ENCODE measurements at regions not wholly inside any gene's neighbourhood (a gene's known extent, or its start where the extent isn't known, plus 50 kb on each side); places are given as distances from the start of the nearest gene placed in this dataset.

DNA sequence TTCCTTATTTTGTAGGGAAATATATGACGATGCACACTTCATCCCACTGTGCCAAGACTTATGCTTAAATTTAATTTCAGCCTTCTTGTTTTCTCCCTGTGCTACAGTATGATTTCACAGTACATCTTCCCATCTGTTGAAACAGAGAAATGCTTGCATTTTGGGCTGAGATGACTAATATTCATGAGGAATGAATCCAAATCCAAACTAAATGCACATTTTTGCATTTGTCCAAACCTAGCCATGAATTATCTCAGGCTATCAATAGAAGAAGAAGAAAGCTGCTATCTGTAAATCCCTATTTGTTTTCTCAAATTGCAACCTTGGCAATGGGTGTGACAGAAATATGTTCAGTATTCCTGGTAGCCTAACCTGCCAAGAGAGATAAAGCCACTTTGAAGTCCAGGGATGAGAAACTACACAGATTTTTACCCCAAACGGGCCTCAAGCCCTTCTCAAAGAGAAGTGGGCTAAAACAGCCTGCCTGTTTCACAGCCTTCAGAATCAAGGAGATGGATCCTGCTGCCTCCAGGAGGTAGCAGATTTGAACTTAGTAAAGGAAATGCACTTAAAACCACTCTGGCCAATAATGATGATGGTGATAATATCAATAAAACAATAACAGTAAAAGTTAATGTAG lies 306.9 kb upstream of the NT5C1B start:
- TF ChIP-seq CTCF (IDR thresholded peaks at IDR 0.05): no peak
- no peak for TF ChIP-seq EP300 (IDR thresholded peaks at IDR 0.05)
- no peak for TF ChIP-seq POLR2A (IDR thresholded peaks at IDR 0.05)
- no peak for TF ChIP-seq POLR2AphosphoS5 (IDR thresholded peaks at IDR 0.05)
- H3K4me1 ChIP-seq: peaks cover 15% of the 10 kb centered on the region
- DNase-seq (ENCODE audit: low spot score in 2 of 2): no peak
- H3K27ac ChIP-seq: no peak overlapping the region
- H3K4me3 ChIP-seq: no peak overlapping the region
- no peaks in the 10 kb centered on the region for H3K9me3 ChIP-seq
- no peaks in the 10 kb centered on the region for H3K27me3 ChIP-seq
- 65% methylated on average over 2 of the region's 2 CpGs for WGBS
- H3K36me3 ChIP-seq: no peaks in the 10 kb centered on the region

DNA sequence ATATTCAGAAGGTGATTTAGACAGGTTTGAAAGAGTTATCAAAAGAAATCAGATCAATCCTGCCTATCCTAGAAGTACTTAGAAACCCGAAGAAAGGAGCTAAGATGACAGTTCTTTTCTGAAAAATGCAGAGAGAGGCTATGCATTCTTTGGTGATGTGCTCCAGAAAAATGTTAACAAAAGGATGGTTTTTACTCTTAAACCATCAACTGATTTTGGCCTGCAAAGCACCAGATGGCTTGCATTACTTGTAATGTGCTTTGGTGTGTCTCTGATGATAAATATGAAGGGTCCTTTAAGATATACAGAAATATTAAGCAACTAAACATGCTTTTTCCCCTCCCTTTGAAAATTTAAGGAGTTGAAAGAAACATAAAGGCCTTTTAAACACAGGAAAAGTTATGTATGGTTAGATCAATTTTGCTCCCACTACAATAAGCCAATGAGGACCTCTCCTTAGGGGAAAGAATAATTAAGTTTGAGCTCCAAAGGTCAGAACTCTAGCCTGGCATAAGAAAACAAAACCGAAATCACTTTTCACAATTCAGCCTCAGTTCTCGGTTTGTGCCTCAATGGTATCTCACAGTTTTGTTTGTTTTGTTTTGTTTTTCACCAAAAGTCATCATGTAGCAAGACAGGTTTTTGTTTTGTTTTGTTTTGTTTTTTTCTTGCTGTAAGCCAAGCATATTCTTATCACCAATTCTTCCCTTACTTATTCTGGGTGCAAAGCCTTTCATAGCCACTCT lies 302.4 kb upstream of the NT5C1B start:
- WGBS: 84% methylated on average over 3 of the region's 3 CpGs

DNA sequence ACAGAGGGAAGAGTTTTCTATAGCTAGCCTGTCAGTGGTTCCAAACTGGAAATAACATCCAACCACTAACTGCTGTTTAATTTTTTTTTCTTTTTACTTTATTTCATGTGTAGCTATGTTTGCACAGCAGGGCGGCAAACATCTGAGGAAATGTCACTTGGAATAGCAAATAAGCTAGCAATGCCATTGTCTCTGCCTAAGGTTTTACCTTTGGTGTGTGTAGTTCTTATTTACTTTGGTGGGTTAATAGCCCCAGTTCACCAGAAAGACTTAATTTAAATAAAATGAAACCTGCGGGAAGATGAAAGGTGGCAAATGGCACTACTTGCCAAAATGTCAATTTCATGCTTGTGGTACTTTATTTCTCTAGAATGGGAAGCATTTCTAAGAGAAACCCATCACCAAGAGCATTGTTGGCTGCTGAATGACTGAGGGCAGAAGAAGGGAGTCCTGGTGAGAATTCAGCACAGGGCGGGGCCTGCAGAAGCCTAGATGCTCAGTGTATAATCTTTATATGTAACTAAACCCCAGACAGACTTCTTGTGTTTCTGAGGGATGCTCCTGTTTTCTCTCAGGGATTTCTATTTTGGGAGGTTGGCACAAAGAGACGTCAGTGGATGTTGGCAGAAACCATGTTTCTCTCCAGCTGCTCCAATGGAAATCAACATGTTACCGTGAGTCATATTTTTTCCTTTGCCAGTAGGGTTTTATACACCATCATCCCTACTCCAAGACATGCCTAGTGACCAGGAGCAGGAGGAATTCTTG lies 300.4 kb upstream of the NT5C1B start:
- no peaks in the 10 kb centered on the region for H3K9me3 ChIP-seq
- H3K4me1 ChIP-seq: no peaks in the 10 kb centered on the region
- 67% methylated on average over 5 of the region's 5 CpGs for WGBS
- no peak overlapping the region for H3K4me3 ChIP-seq
- TF ChIP-seq EP300 (IDR thresholded peaks at IDR 0.05) (no peak), POLR2AphosphoS5 (IDR thresholded peaks at IDR 0.05) (no peak), POLR2A (IDR thresholded peaks at IDR 0.05) (no peak), CTCF (IDR thresholded peaks at IDR 0.05) (no peak)
- no peaks in the 10 kb centered on the region for H3K27me3 ChIP-seq
- H3K36me3 ChIP-seq: no peaks in the 10 kb centered on the region
- no peak overlapping the region for H3K27ac ChIP-seq
- no peak for DNase-seq (ENCODE audit: low spot score in 2 of 2)

More for the DNA sequence above, 302.4 kb upstream of the NT5C1B start:
- Histone ChIP-seq H3K9me3 (no peaks in the 10 kb centered on the region), H3K36me3 (no peaks in the 10 kb centered on the region), H3K27ac (no peak overlapping the region), H3K27me3 (no peaks in the 10 kb centered on the region), H3K4me1 (no peaks in the 10 kb centered on the region), H3K4me3 (no peak overlapping the region)
- DNase-seq (ENCODE audit: low spot score in 2 of 2): no peak
- no peak for TF ChIP-seq CTCF (IDR thresholded peaks at IDR 0.05)
- TF ChIP-seq POLR2A (IDR thresholded peaks at IDR 0.05): no peak
- no peak for TF ChIP-seq POLR2AphosphoS5 (IDR thresholded peaks at IDR 0.05)
- TF ChIP-seq EP300 (IDR thresholded peaks at IDR 0.05): no peak

DNA sequence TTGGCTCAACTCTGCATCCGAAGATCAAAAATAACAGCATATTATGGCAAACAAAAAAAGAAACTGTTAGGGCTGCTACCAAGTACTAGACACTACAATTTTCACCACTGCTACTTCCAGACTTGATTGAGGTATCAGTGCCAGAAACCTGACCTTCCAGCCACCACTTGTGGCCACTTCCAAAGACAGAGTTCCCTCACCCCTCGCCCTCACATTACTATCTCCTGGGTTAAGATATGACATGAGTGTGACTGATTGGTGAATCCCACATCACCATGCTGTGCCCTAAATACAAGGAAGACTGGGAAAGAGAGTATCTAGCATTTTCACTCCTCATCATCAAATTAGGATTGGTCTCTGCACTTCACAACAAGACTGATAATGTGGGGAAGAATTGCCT lies 296.1 kb upstream of the NT5C1B start:
- no peak for DNase-seq (ENCODE audit: low spot score in 2 of 2)
- no peaks in the 10 kb centered on the region for H3K9me3 ChIP-seq
- 72% methylated on average over 2 of the region's 2 CpGs for WGBS
- no peak for TF ChIP-seq EP300 (IDR thresholded peaks at IDR 0.05)
- no peak for TF ChIP-seq POLR2A (IDR thresholded peaks at IDR 0.05)
- no peak for TF ChIP-seq CTCF (IDR thresholded peaks at IDR 0.05)
- H3K27me3 ChIP-seq: no peaks in the 10 kb centered on the region
- no peaks in the 10 kb centered on the region for H3K36me3 ChIP-seq
- H3K27ac ChIP-seq: no peak overlapping the region
- H3K4me1 ChIP-seq: no peaks in the 10 kb centered on the region
- no peak overlapping the region for H3K4me3 ChIP-seq

Measured in suprapubic skin (tissue), 4 donors.